ENCODE measurements at regions not wholly inside any gene's neighbourhood (a gene's known extent, or its start where the extent isn't known, plus 50 kb on each side); places are given as distances from the start of the nearest gene placed in this dataset.

GRCh38 chr2:157056200-157056676 is 201.3 kb upstream of the GALNT5 start:
- no peak for DNase-seq

- DNase-seq = peak in 1 of 56 donors; percentile 0
These were observed 199.3 kb upstream of the GALNT5 start for GRCh38 chr2:157058161-157058560.

- no peak for DNase-seq
These were observed 198.5 kb upstream of the GALNT5 start for GRCh38 chr2:157059036-157059435.

GRCh38 chr2:157061799-157062198 is 195.7 kb upstream of the GALNT5 start:
- DNase-seq = no peak

GRCh38 chr2:157067562-157067961 is 189.9 kb upstream of the GALNT5 start:
- no peak for DNase-seq

GRCh38 chr2:157068237-157068636 is 189.3 kb upstream of the GALNT5 start:
- DNase-seq = no peak

GRCh38 chr2:157075924-157076323 is 181.6 kb upstream of the GALNT5 start:
- no peak for DNase-seq

GRCh38 chr2:157076526-157077161 is 180.9 kb upstream of the GALNT5 start:
- DNase-seq = no peak

GRCh38 chr2:157077753-157078350 is 179.7 kb upstream of the GALNT5 start:
- DNase-seq = no peak

- no peak for DNase-seq
These were observed 174.6 kb upstream of the GALNT5 start for GRCh38 chr2:157082950-157083349.

- no peak for DNase-seq
These were observed 172.0 kb upstream of the GALNT5 start for GRCh38 chr2:157085522-157085921.

GRCh38 chr2:157087373-157088002 is 170.0 kb upstream of the GALNT5 start:
- no peak for DNase-seq

GRCh38 chr2:157093666-157094065 is 163.8 kb upstream of the GALNT5 start:
- DNase-seq = no peak

- DNase-seq = no peak
These were observed 152.1 kb upstream of the GALNT5 start for GRCh38 chr2:157105372-157105771.

- no peak for DNase-seq
These were observed 150.6 kb upstream of the GALNT5 start for GRCh38 chr2:157106950-157107349.

GRCh38 chr2:157107460-157107859 is 150.0 kb upstream of the GALNT5 start:
- no peak for DNase-seq

GRCh38 chr2:157107877-157108276 is 149.6 kb upstream of the GALNT5 start:
- DNase-seq = no peak

GRCh38 chr2:157122776-157123175 is 134.7 kb upstream of the GALNT5 start:
- no peak for DNase-seq

- no peak for DNase-seq
These were observed 132.8 kb upstream of the GALNT5 start for GRCh38 chr2:157124731-157125130.

- no peak for DNase-seq
These were observed 131.8 kb upstream of the GALNT5 start for GRCh38 chr2:157125685-157126084.

- no peak for DNase-seq
These were observed 130.1 kb upstream of the GALNT5 start for GRCh38 chr2:157127249-157128012.

- no peak for DNase-seq
These were observed 113.6 kb upstream of the GALNT5 start for GRCh38 chr2:157143901-157144300.
